Nephron progenitor cell (in vitro differentiated cells): ENCODE measurements at regions not wholly inside any gene's neighbourhood (a gene's known extent, or its start where the extent isn't known, plus 50 kb on each side); places are given as distances from the start of the nearest gene placed in this dataset.

Source experiments
- DNase-seq: peaks from one replicate; pipeline ENCODE4 v3.0.0; 2021
- H3K27ac Mint-ChIP-seq: 2 replicates; pipeline ENCODE4 v1.8.0; 2021; ENCODE audit warnings: mild to moderate bottlenecking, moderate library complexity, mixed read lengths
- H3K27me3 Mint-ChIP-seq: 2 replicates; pipeline ENCODE4 v1.8.0; 2021; ENCODE audit warnings: mild to moderate bottlenecking, low read depth, mixed read lengths; ENCODE audit not compliant: poor library complexity
- H3K36me3 Mint-ChIP-seq: 2 replicates; pipeline ENCODE4 v1.8.0; 2021; ENCODE audit warnings: low read depth, mixed read lengths
- H3K4me1 Mint-ChIP-seq: 2 replicates; pipeline ENCODE4 v1.8.0; 2021; ENCODE audit warnings: mixed read lengths
- H3K4me3 Mint-ChIP-seq: 2 replicates; pipeline ENCODE4 v1.8.0; 2021; ENCODE audit warnings: mild to moderate bottlenecking, moderate library complexity, mixed read lengths
- H3K9me3 Mint-ChIP-seq: 2 replicates; pipeline ENCODE4 v1.8.0; 2021; ENCODE audit warnings: mild to moderate bottlenecking, moderate library complexity, mixed read lengths
- TF ChIP-seq, protein P1 (sequence below): fragments of 200-600 bp; sonication (generic); IDR thresholded peaks from 2 replicates; pipeline ENCODE4 v1.5.0; 2021; ENCODE audit warnings: antibody characterized with exemption

GRCh38 chr7:17526621-17527020 lies 228.2 kb downstream of the AHR start:
- TF ChIP-seq, protein P1, sequence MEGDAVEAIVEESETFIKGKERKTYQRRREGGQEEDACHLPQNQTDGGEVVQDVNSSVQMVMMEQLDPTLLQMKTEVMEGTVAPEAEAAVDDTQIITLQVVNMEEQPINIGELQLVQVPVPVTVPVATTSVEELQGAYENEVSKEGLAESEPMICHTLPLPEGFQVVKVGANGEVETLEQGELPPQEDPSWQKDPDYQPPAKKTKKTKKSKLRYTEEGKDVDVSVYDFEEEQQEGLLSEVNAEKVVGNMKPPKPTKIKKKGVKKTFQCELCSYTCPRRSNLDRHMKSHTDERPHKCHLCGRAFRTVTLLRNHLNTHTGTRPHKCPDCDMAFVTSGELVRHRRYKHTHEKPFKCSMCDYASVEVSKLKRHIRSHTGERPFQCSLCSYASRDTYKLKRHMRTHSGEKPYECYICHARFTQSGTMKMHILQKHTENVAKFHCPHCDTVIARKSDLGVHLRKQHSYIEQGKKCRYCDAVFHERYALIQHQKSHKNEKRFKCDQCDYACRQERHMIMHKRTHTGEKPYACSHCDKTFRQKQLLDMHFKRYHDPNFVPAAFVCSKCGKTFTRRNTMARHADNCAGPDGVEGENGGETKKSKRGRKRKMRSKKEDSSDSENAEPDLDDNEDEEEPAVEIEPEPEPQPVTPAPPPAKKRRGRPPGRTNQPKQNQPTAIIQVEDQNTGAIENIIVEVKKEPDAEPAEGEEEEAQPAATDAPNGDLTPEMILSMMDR: no peak
- no peak overlapping the region for H3K27ac Mint-ChIP-seq
- H3K27me3 Mint-ChIP-seq: no peaks in the 10 kb centered on the region

GRCh38 chr7:17528636-17529035 lies 230.2 kb downstream of the AHR start:
- H3K4me1 Mint-ChIP-seq: no peaks in the 10 kb centered on the region
- no peak for DNase-seq
- TF ChIP-seq, protein P1: no peak
- no peak overlapping the region for H3K4me3 Mint-ChIP-seq
- H3K36me3 Mint-ChIP-seq: no peaks in the 10 kb centered on the region
- no peaks in the 10 kb centered on the region for H3K27me3 Mint-ChIP-seq
- H3K27ac Mint-ChIP-seq: no peak overlapping the region
- no peaks in the 10 kb centered on the region for H3K9me3 Mint-ChIP-seq

More at GRCh38 chr7:17526621-17527020, 228.2 kb downstream of the AHR start:
- Mint-ChIP-seq H3K9me3 (no peaks in the 10 kb centered on the region), H3K4me3 (no peak overlapping the region), H3K4me1 (no peaks in the 10 kb centered on the region), H3K36me3 (no peaks in the 10 kb centered on the region)
- no peak for DNase-seq

- Mint-ChIP-seq H3K4me1 (no peaks in the 10 kb centered on the region), H3K36me3 (no peaks in the 10 kb centered on the region)
Observed at GRCh38 chr7:17530244-17530643, 231.8 kb downstream of the AHR start.

DNA sequence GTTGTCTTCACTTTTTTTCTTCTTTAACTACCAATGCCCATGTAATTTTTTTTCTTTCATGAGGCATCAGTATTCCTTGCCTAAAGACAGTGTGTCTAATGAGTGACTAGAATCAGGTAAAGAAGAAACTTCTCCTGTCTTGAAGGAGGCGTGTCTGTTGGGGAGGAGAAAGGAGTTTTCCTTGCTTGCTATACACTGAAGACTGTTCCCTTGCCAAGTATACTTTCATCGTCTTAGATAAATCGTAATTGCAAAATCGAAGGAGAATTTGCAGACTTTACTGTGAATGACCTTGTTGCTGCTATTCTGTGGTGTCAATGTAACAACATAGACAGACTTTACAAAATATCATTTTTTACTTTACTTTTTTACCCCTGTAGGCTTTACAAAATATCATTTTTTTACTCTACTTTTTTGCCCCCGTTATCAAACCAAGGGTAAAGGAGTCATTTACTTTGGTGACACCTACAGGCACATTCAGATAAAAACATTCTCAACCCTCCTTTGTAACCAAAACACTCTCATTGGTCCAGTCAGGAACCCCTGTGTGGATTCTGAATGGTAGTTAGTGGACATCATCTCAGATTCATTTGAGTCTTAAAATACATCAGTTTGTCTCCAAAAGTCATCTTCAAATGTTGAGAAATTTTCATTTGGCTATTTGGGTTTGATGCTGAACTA lies 232.4 kb downstream of the AHR start:
- TF ChIP-seq, protein P1: no peak
- Mint-ChIP-seq H3K9me3 (no peaks in the 10 kb centered on the region), H3K4me1 (no peaks in the 10 kb centered on the region), H3K27ac (no peak overlapping the region), H3K27me3 (no peaks in the 10 kb centered on the region), H3K36me3 (no peaks in the 10 kb centered on the region), H3K4me3 (no peak overlapping the region)
- DNase-seq: no peak

More at GRCh38 chr7:17530244-17530643, 231.8 kb downstream of the AHR start:
- TF ChIP-seq, protein P1: no peak
- Mint-ChIP-seq H3K4me3 (no peak overlapping the region), H3K27ac (no peak overlapping the region), H3K27me3 (no peaks in the 10 kb centered on the region), H3K9me3 (no peaks in the 10 kb centered on the region)
- no peak for DNase-seq

DNA sequence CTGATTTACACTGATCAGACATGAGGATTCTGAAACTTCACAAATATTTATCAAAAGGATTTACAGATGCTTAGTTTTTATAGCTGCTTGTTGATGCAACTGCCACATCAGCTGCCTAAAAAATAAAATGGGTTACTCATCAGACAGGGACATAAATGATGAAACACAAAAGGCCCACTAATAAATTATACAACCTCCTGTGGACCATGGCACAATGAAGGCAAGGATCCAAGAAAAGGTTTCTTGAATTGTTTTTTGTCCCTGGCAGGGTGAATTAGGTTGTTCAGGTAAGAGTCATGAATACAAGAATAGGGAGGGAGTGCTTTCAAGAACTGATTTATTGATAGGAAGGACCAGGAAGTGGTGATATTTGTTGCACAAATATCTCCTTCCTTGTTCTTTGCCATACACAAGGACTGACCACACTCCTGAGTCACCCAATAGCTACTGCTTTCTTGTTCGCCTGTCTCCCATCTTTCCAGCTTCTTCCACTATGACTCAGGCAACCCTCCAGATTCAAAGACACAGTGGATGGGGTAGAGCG lies 234.5 kb downstream of the AHR start:
- no peaks in the 10 kb centered on the region for H3K9me3 Mint-ChIP-seq
- H3K27ac Mint-ChIP-seq: no peak overlapping the region
- DNase-seq: no peak
- TF ChIP-seq, protein P1: no peak
- H3K36me3 Mint-ChIP-seq: no peaks in the 10 kb centered on the region
- no peaks in the 10 kb centered on the region for H3K4me1 Mint-ChIP-seq
- no peak overlapping the region for H3K4me3 Mint-ChIP-seq
- no peaks in the 10 kb centered on the region for H3K27me3 Mint-ChIP-seq

- no peak overlapping the region for H3K27ac Mint-ChIP-seq
- H3K27me3 Mint-ChIP-seq: no peaks in the 10 kb centered on the region
- no peaks in the 10 kb centered on the region for H3K36me3 Mint-ChIP-seq
- no peak for DNase-seq
- no peak overlapping the region for H3K4me3 Mint-ChIP-seq
- TF ChIP-seq, protein P1: no peak
- H3K4me1 Mint-ChIP-seq: no peaks in the 10 kb centered on the region
- no peaks in the 10 kb centered on the region for H3K9me3 Mint-ChIP-seq
Observed at GRCh38 chr7:17534348-17534747, 235.9 kb downstream of the AHR start.
